ENCODE measurements at regions not wholly inside any gene's neighbourhood (a gene's known extent, or its start where the extent isn't known, plus 50 kb on each side); places are given as distances from the start of the nearest gene placed in this dataset.

GRCh38 chr5:169430671-169431070, 129.7 kb upstream of the SLIT3 start:
- H3K27me3 ChIP-seq (ENCODE audit: control insufficient read depth, insufficient read depth, low read length) = no peaks in the 10 kb centered on the region
- no peaks in the 10 kb centered on the region for H3K36me3 ChIP-seq (ENCODE audit: control insufficient read depth, insufficient read depth, low read length)
- peaks cover 7% of the 10 kb centered on the region; the same call in 1 of the 2 replicates for H3K4me1 ChIP-seq (ENCODE audit: control insufficient read depth, insufficient read depth, low read length)
- H3K4me3 ChIP-seq (ENCODE audit: low read depth, low read length) = no peak overlapping the region
- H3K9ac ChIP-seq (ENCODE audit: low read depth, low read length) = no peak overlapping the region
- no peaks in the 10 kb centered on the region for H3K9me3 ChIP-seq (ENCODE audit: control insufficient read depth, insufficient read depth, low read length)
- H3K27ac ChIP-seq (ENCODE audit: low read depth, low read length) = no peak overlapping the region

DNA sequence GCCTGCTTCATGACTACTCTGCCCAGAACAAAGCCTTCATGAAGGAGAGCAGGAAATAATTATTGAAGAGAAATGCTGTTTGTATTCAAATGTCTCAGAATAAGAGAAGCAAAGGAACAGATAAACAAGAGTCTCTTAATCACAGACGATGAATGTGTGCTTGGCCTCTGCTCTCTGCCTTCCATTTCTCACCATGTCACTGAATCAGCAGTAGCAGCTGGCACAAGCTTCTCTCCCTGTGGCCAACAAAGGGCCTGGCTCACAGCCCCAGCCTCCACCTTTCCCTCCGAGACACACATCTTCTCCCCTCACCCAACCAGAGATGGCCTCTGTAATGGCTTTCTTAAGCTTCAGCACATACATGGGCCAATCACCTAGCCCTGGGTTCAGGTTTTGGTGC, 128.1 kb upstream of the SLIT3 start:
- peaks cover 18% of the 10 kb centered on the region; the same call in 1 of the 2 replicates for H3K4me1 ChIP-seq (ENCODE audit: control insufficient read depth, insufficient read depth, low read length)

DNA sequence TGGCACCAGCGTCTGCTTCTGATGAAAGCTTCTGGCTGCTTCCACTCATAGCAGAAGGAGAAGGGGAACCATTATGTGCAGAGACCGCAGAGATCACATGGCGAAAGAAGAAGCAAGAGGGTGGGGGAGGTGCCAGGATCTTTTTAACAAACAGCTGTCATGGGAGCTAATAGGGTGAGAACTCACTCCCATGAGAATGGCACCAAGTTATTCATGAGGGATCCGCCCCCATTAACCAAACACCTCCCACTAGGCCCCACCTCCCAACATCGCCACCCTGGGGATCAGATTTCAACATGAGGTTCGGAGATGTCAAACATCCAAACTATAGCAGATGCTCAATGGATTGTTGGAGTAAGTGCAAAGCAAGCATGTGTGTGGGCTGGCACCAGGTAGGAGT, 125.8 kb upstream of the SLIT3 start:
- no peak overlapping the region for H3K9ac ChIP-seq (ENCODE audit: low read depth, low read length)
- no peaks in the 10 kb centered on the region for H3K9me3 ChIP-seq (ENCODE audit: control insufficient read depth, insufficient read depth, low read length)
- H3K4me1 ChIP-seq (ENCODE audit: control insufficient read depth, insufficient read depth, low read length) = peaks cover 18% of the 10 kb centered on the region; the same call in 1 of the 2 replicates
- no peak overlapping the region for H3K27ac ChIP-seq (ENCODE audit: low read depth, low read length)
- H3K27me3 ChIP-seq (ENCODE audit: control insufficient read depth, insufficient read depth, low read length) = no peaks in the 10 kb centered on the region
- no peak overlapping the region for H3K4me3 ChIP-seq (ENCODE audit: low read depth, low read length)
- H3K36me3 ChIP-seq (ENCODE audit: control insufficient read depth, insufficient read depth, low read length) = no peaks in the 10 kb centered on the region

More for the DNA sequence above, 128.1 kb upstream of the SLIT3 start:
- no peaks in the 10 kb centered on the region for H3K36me3 ChIP-seq (ENCODE audit: control insufficient read depth, insufficient read depth, low read length)
- no peaks in the 10 kb centered on the region for H3K27me3 ChIP-seq (ENCODE audit: control insufficient read depth, insufficient read depth, low read length)
- no peaks in the 10 kb centered on the region for H3K9me3 ChIP-seq (ENCODE audit: control insufficient read depth, insufficient read depth, low read length)
- no peak overlapping the region for H3K27ac ChIP-seq (ENCODE audit: low read depth, low read length)
- H3K4me3 ChIP-seq (ENCODE audit: low read depth, low read length) = no peak overlapping the region
- no peak overlapping the region for H3K9ac ChIP-seq (ENCODE audit: low read depth, low read length)

DNA sequence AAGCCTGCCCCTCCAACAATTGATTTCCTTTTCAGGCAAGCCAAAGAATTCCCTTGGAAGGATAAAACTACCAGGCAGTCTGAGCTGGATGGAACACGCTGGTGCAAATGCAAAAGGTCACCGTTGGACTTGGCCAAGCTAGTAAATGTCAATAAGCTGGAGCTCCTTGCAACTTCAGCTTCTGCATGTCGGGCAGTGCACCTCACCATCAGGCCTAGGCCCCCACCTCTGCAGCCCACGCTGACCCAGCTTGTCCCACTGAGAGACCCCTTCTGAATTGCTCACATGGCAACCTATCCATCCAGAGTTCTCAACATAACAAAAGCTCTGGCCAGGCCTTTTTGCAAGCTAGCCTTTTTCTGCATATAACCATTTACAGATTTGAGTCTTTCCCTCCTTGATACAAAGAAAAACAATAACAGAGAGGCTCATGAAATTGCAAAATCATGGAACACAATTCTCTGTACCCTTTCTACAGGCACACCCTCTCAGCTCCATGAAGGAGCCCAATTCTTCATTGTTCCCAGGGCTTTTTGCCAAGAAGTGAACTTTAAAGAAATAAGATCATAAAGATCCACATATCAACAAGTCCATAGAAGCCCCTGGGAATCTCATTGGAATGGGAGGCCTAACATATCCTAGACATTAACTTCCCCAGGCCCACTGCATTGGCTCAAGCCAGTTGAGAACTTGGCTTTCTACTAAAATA, 123.9 kb upstream of the SLIT3 start:
- Histone ChIP-seq H3K27me3 (ENCODE audit: control insufficient read depth, insufficient read depth, low read length) (no peaks in the 10 kb centered on the region), H3K9me3 (ENCODE audit: control insufficient read depth, insufficient read depth, low read length) (no peaks in the 10 kb centered on the region), H3K9ac (ENCODE audit: low read depth, low read length) (no peak overlapping the region), H3K4me3 (ENCODE audit: low read depth, low read length) (no peak overlapping the region), H3K36me3 (ENCODE audit: control insufficient read depth, insufficient read depth, low read length) (no peaks in the 10 kb centered on the region), H3K4me1 (ENCODE audit: control insufficient read depth, insufficient read depth, low read length) (peaks cover 18% of the 10 kb centered on the region; the same call in 1 of the 2 replicates), H3K27ac (ENCODE audit: low read depth, low read length) (no peak overlapping the region)

DNA sequence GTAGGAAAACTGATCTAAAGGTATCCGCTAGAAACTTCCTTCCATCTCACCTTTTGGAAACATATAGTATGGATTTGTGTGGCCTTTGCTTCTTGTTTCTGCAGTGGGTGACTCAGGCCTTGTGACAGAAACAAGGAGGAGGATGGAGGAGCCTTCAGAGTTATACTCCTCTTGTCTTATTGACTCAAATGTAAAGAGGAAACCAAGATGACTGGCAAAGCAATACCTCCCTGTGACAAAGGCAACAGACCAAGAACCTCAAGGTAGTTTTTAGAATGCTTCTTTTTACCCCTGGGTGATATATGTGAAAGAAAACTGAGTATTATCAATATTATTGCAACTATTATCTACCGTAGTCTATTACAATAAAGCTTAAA, 123.3 kb upstream of the SLIT3 start:
- no peak overlapping the region for H3K9ac ChIP-seq (ENCODE audit: low read depth, low read length)
- H3K4me3 ChIP-seq (ENCODE audit: low read depth, low read length) = no peak overlapping the region
- H3K27me3 ChIP-seq (ENCODE audit: control insufficient read depth, insufficient read depth, low read length) = no peaks in the 10 kb centered on the region
- H3K36me3 ChIP-seq (ENCODE audit: control insufficient read depth, insufficient read depth, low read length) = no peaks in the 10 kb centered on the region
- peaks cover 18% of the 10 kb centered on the region; the same call in 1 of the 2 replicates for H3K4me1 ChIP-seq (ENCODE audit: control insufficient read depth, insufficient read depth, low read length)
- H3K9me3 ChIP-seq (ENCODE audit: control insufficient read depth, insufficient read depth, low read length) = no peaks in the 10 kb centered on the region
- no peak overlapping the region for H3K27ac ChIP-seq (ENCODE audit: low read depth, low read length)

- no peak overlapping the region for H3K27ac ChIP-seq (ENCODE audit: low read depth, low read length)
- no peaks in the 10 kb centered on the region for H3K9me3 ChIP-seq (ENCODE audit: control insufficient read depth, insufficient read depth, low read length)
- no peaks in the 10 kb centered on the region for H3K27me3 ChIP-seq (ENCODE audit: control insufficient read depth, insufficient read depth, low read length)
- H3K4me1 ChIP-seq (ENCODE audit: control insufficient read depth, insufficient read depth, low read length) = peaks cover 18% of the 10 kb centered on the region; the same call in 1 of the 2 replicates
- no peaks in the 10 kb centered on the region for H3K36me3 ChIP-seq (ENCODE audit: control insufficient read depth, insufficient read depth, low read length)
- no peak overlapping the region for H3K9ac ChIP-seq (ENCODE audit: low read depth, low read length)
- H3K4me3 ChIP-seq (ENCODE audit: low read depth, low read length) = no peak overlapping the region
Measured at GRCh38 chr5:169423580-169424278, 122.8 kb upstream of the SLIT3 start.

- Histone ChIP-seq H3K9me3 (ENCODE audit: control insufficient read depth, insufficient read depth, low read length) (no peaks in the 10 kb centered on the region), H3K9ac (ENCODE audit: low read depth, low read length) (no peak overlapping the region), H3K27me3 (ENCODE audit: control insufficient read depth, insufficient read depth, low read length) (no peaks in the 10 kb centered on the region), H3K36me3 (ENCODE audit: control insufficient read depth, insufficient read depth, low read length) (no peaks in the 10 kb centered on the region), H3K27ac (ENCODE audit: low read depth, low read length) (no peak overlapping the region), H3K4me3 (ENCODE audit: low read depth, low read length) (no peak overlapping the region), H3K4me1 (ENCODE audit: control insufficient read depth, insufficient read depth, low read length) (peaks cover 18% of the 10 kb centered on the region)
Measured at GRCh38 chr5:169422087-169422486, 121.1 kb upstream of the SLIT3 start.

DNA sequence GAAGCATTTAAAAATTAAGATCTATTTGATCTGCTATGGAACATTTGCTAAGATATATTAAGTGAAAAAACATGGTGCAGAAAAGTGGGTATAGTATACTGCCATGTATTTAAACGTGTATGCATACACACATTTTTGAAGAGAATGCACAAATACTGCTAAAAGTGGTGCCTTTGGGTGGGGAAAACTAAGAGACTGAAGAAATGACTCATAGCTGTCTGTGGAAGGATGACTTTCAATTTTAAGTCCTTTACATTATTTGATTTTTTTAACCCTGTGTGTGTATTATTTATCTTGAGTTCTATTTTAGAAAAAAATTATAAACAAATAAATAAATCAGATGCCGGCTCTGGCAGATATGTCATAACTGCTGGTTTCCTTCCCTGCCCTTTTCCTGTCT, 120.7 kb upstream of the SLIT3 start:
- H3K27ac ChIP-seq (ENCODE audit: low read depth, low read length) = no peak overlapping the region
- H3K4me3 ChIP-seq (ENCODE audit: low read depth, low read length) = no peak overlapping the region
- H3K4me1 ChIP-seq (ENCODE audit: control insufficient read depth, insufficient read depth, low read length) = peaks cover 17% of the 10 kb centered on the region
- H3K36me3 ChIP-seq (ENCODE audit: control insufficient read depth, insufficient read depth, low read length) = no peaks in the 10 kb centered on the region
- no peaks in the 10 kb centered on the region for H3K27me3 ChIP-seq (ENCODE audit: control insufficient read depth, insufficient read depth, low read length)
- no peak overlapping the region for H3K9ac ChIP-seq (ENCODE audit: low read depth, low read length)
- no peaks in the 10 kb centered on the region for H3K9me3 ChIP-seq (ENCODE audit: control insufficient read depth, insufficient read depth, low read length)

DNA sequence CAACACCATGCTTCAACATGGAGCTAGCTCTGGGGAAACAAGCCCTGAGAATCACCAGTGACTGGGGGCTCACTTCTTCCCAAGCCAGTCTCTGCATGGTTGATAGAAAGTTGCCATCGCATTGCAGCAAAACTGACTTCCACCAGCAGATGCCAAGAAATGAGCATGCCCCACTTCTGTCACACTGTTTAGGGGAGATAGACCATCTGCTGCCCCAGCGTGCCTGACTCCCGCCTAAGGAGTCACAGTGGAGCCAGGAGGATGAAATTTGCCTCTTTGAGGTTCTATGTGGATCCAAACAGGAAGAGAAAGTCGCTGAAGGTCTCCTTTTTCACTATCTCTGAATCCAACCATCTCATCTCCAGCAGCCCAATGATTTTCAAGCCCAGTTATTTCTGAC, 116.7 kb upstream of the SLIT3 start:
- no peaks in the 10 kb centered on the region; the same call in 1 of the 2 replicates for H3K4me1 ChIP-seq (ENCODE audit: control insufficient read depth, insufficient read depth, low read length)
- no peak overlapping the region for H3K9ac ChIP-seq (ENCODE audit: low read depth, low read length)
- H3K27ac ChIP-seq (ENCODE audit: low read depth, low read length) = no peak overlapping the region
- no peak overlapping the region for H3K4me3 ChIP-seq (ENCODE audit: low read depth, low read length)
- H3K27me3 ChIP-seq (ENCODE audit: control insufficient read depth, insufficient read depth, low read length) = no peaks in the 10 kb centered on the region
- no peaks in the 10 kb centered on the region for H3K9me3 ChIP-seq (ENCODE audit: control insufficient read depth, insufficient read depth, low read length)
- H3K36me3 ChIP-seq (ENCODE audit: control insufficient read depth, insufficient read depth, low read length) = no peaks in the 10 kb centered on the region

GRCh38 chr5:169416583-169417196, 115.8 kb upstream of the SLIT3 start:
- no peaks in the 10 kb centered on the region; the same call in 1 of the 2 replicates for H3K4me1 ChIP-seq (ENCODE audit: control insufficient read depth, insufficient read depth, low read length)
- no peaks in the 10 kb centered on the region for H3K9me3 ChIP-seq (ENCODE audit: control insufficient read depth, insufficient read depth, low read length)
- H3K27me3 ChIP-seq (ENCODE audit: control insufficient read depth, insufficient read depth, low read length) = no peaks in the 10 kb centered on the region
- H3K36me3 ChIP-seq (ENCODE audit: control insufficient read depth, insufficient read depth, low read length) = no peaks in the 10 kb centered on the region
- H3K4me3 ChIP-seq (ENCODE audit: low read depth, low read length) = no peak overlapping the region
- H3K9ac ChIP-seq (ENCODE audit: low read depth, low read length) = no peak overlapping the region
- H3K27ac ChIP-seq (ENCODE audit: low read depth, low read length) = no peak overlapping the region

- Histone ChIP-seq H3K9me3 (ENCODE audit: control insufficient read depth, insufficient read depth, low read length) (no peaks in the 10 kb centered on the region), H3K27me3 (ENCODE audit: control insufficient read depth, insufficient read depth, low read length) (no peaks in the 10 kb centered on the region), H3K36me3 (ENCODE audit: control insufficient read depth, insufficient read depth, low read length) (no peaks in the 10 kb centered on the region), H3K9ac (ENCODE audit: low read depth, low read length) (no peak overlapping the region), H3K4me1 (ENCODE audit: control insufficient read depth, insufficient read depth, low read length) (no peaks in the 10 kb centered on the region; the same call in 1 of the 2 replicates), H3K27ac (ENCODE audit: low read depth, low read length) (no peak overlapping the region), H3K4me3 (ENCODE audit: low read depth, low read length) (no peak overlapping the region)
Measured at GRCh38 chr5:169415948-169416347, 115.0 kb upstream of the SLIT3 start.
